Transverse colon (tissue), 4 donors: ENCODE measurements at regions not wholly inside any gene's neighbourhood (a gene's known extent, or its start where the extent isn't known, plus 50 kb on each side); places are given as distances from the start of the nearest gene placed in this dataset.
"Not testable (repeated sequence)": the region's sequence is repeated elsewhere in the genome, so short reads cannot be mapped to it uniquely, and the experiment has no call there.

Source experiments
- DNase-seq: peaks from one replicate; pipeline ENCODE4 v3.0.0-alpha.2; 2019
- H3K27ac ChIP-seq, 4 donors: fragments of 200-600 bp; sonication (generic); 2 replicates each; pipeline ENCODE4 v1.5.1; 2016 to 2018; ENCODE audit warnings: inconsistent platforms in 4 of 4
- H3K27me3 ChIP-seq: fragments of 200-600 bp; sonication (generic); 2 replicates; pipeline ENCODE4 v1.5.1; 2017; ENCODE audit warnings: inconsistent platforms
- H3K36me3 ChIP-seq, 4 donors: fragments of 200-600 bp; sonication (generic); 2 replicates each; pipeline ENCODE4 v1.5.1; 2017 to 2019; ENCODE audit warnings: inconsistent platforms in 4 of 4
- H3K4me1 ChIP-seq, 4 donors: fragments of 200-600 bp; sonication (generic); 2 replicates each; pipeline ENCODE4 v1.5.1; 2017 to 2020; ENCODE audit warnings: inconsistent platforms in 4 of 4
- H3K4me3 ChIP-seq, 4 donors: fragments of 200-600 bp; sonication (generic); 1 replicate in 1 of 4; 2 replicates in 3 of 4; pipeline versions ENCODE4 v1.5.1 to v1.6.1; 2017 to 2019; ENCODE audit warnings: inconsistent platforms in 4 of 4
- H3K9me3 ChIP-seq, 2 donors: fragments of 200-600 bp; sonication (generic); 2 replicates each; pipeline ENCODE4 v1.5.1; 2017 to 2019; ENCODE audit warnings: inconsistent platforms in 2 of 2
- EP300 ChIP-seq: sonication (generic); formaldehyde crosslinking; IDR thresholded peaks from one replicate; pipeline ENCODE4 v1.6.1; 2017; ENCODE audit warnings: antibody characterized with exemption, low read depth
- POLR2A ChIP-seq: fragments of 450-650 bp; IDR thresholded peaks from one replicate; pipeline ENCODE4 v1.6.1; 2016; ENCODE audit warnings: antibody characterized with exemption, mild to moderate bottlenecking, moderate library complexity
- POLR2AphosphoS5 ChIP-seq, 3 donors: sonication (generic); formaldehyde crosslinking; IDR thresholded peaks; one replicate each; pipeline ENCODE4 v1.6.1; 2016; ENCODE audit warnings: antibody characterized with exemption in 3 of 3
- WGBS, 2 donors: methylation state at CpG; one replicate each; pipeline ENCODE4 v1.1.5; 2018; ENCODE audit warnings: low coverage in 1 of 2; 5-methylcytosine and 5-hydroxymethylcytosine counted together
- in situ Hi-C, 4 donors: fragments of 200-750 bp; cut with MboI; loops; one replicate each; pipeline versions ENCODE4 v1.15.0 to v1.15.1; 2017; ENCODE audit warnings: low sequenced_read_pairs in 3 of 4, low pct_ligation_motif_present in 1 of 4, low pct_unique_long_range_greater_than_20kb in 1 of 4
- intact Hi-C: fragments of 100-400 bp; cut with DNase I; formaldehyde crosslinking; loops from one replicate; pipeline ENCODE4 v1.15.1; 2023; ENCODE audit warnings: low total_unique reads
- TF ChIP-seq, protein P1 (sequence below), 5 experiments: fragments of 200-600 bp in 3 of 5; fragments of 450-650 bp in 2 of 5; sonication (generic) in 3 of 5; IDR thresholded peaks; 1 replicate in 2 of 5; 2 replicates in 3 of 5; pipeline ENCODE4 v1.5.1; 2016 to 2017; ENCODE audit warnings: antibody characterized with exemption in 5 of 5, inconsistent platforms in 3 of 5, mild to moderate bottlenecking in 2 of 5, moderate library complexity in 1 of 5

DNA sequence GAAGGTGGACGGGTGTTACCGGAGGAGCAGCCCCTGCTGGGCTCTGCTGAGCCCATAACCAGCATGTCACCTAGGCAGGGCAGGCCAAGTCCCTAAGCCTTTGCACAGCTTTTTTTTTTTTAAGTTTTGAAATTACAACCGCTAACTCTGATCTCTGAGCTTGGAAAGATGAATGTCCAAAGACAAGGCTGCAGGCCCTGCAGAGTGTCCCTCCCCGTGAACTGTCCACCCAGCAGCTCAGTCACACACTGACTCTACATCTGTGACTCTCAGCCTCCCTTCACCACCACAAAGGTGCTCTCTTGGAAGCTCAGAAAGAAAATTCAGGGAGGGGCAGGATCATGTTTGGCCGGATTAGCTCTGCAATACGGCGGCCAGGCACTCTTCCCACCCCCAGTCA is 119.0 kb upstream of the PPP1R26 start:
- WGBS, 2 donors: 73 to 83% methylated on average over 3 to 7 of the region's 7 CpGs
- Histone ChIP-seq H3K4me1 (no peaks in the 10 kb centered on the region), H3K9me3 (no peaks in the 10 kb centered on the region), H3K27ac (no peak overlapping the region), H3K27me3 (no peaks in the 10 kb centered on the region), H3K36me3 (no peaks in the 10 kb centered on the region), H3K4me3 (no peak overlapping the region)
- TF ChIP-seq POLR2AphosphoS5 (IDR thresholded peaks at IDR 0.05) (no peak), POLR2A (no peak), EP300 (no peak)
- TF ChIP-seq, protein P1, sequence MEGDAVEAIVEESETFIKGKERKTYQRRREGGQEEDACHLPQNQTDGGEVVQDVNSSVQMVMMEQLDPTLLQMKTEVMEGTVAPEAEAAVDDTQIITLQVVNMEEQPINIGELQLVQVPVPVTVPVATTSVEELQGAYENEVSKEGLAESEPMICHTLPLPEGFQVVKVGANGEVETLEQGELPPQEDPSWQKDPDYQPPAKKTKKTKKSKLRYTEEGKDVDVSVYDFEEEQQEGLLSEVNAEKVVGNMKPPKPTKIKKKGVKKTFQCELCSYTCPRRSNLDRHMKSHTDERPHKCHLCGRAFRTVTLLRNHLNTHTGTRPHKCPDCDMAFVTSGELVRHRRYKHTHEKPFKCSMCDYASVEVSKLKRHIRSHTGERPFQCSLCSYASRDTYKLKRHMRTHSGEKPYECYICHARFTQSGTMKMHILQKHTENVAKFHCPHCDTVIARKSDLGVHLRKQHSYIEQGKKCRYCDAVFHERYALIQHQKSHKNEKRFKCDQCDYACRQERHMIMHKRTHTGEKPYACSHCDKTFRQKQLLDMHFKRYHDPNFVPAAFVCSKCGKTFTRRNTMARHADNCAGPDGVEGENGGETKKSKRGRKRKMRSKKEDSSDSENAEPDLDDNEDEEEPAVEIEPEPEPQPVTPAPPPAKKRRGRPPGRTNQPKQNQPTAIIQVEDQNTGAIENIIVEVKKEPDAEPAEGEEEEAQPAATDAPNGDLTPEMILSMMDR (IDR thresholded peaks at IDR 0.05): no peak
- in situ Hi-C loops (no loop called here), intact Hi-C loops (no loop called here)
- no peak for DNase-seq

DNA sequence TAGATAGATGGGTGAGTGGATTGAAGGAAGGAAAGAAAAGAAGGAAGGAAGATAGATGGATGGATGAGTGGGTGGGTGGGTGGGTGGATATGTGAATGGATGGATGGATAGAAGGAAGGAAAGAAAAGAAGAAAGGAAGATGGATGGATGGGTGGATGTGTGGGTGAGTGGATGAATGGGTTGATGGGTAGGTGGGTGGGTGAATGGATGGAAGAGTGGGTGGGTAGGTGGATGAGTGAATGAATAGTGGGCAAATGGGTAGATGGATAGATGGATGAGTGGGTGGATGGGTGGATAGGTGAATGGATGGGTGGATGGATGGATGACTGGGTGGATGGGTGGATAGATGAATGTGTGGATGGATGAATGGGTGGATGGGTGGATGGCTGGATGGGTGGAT is 117.9 kb upstream of the PPP1R26 start:
- intact Hi-C loops, H3K36me3 ChIP-seq, in situ Hi-C loops: not testable (repeated sequence)

DNA sequence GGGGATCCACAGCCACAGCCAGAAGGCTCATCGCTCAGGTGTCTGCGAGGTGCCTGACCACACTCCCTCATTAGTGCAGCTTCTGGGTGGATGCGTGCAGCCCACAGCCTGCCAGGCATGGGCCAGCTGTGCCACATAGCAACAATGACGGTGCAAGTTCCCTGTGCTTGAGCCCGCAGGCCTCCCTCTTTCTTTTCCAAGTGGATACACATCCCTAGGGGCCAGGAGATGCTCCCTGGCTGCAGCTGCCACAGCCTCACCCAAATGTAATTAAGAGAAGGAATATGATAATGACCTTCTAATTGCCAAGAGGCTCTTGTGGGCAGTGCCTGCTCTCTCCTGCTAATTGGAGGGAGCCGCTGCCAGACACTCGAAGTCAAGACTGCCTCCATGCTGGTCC is 116.0 kb upstream of the PPP1R26 start:
- in situ Hi-C loops (no loop called here), intact Hi-C loops (no loop called here)
- TF ChIP-seq EP300: no peak
- TF ChIP-seq, protein P1 (IDR thresholded peaks at IDR 0.05): no peak
- TF ChIP-seq POLR2AphosphoS5 (IDR thresholded peaks at IDR 0.05): no peak
- no peak for TF ChIP-seq POLR2A
- DNase-seq: no peak
- H3K27me3 ChIP-seq: no peaks in the 10 kb centered on the region
- H3K4me3 ChIP-seq: no peak overlapping the region
- no peaks in the 10 kb centered on the region for H3K4me1 ChIP-seq
- H3K9me3 ChIP-seq: no peaks in the 10 kb centered on the region
- WGBS, 2 donors: 73% methylated on average over 7 of the region's 7 CpGs; no CpG with 5 or more reads in 1 of the 2 donors
- H3K36me3 ChIP-seq: no peaks in the 10 kb centered on the region
- no peak overlapping the region for H3K27ac ChIP-seq

More for the DNA sequence above, 117.9 kb upstream of the PPP1R26 start:
- not testable (repeated sequence) for DNase-seq, H3K9me3 ChIP-seq, H3K27ac ChIP-seq, H3K4me3 ChIP-seq, H3K4me1 ChIP-seq, H3K27me3 ChIP-seq

DNA sequence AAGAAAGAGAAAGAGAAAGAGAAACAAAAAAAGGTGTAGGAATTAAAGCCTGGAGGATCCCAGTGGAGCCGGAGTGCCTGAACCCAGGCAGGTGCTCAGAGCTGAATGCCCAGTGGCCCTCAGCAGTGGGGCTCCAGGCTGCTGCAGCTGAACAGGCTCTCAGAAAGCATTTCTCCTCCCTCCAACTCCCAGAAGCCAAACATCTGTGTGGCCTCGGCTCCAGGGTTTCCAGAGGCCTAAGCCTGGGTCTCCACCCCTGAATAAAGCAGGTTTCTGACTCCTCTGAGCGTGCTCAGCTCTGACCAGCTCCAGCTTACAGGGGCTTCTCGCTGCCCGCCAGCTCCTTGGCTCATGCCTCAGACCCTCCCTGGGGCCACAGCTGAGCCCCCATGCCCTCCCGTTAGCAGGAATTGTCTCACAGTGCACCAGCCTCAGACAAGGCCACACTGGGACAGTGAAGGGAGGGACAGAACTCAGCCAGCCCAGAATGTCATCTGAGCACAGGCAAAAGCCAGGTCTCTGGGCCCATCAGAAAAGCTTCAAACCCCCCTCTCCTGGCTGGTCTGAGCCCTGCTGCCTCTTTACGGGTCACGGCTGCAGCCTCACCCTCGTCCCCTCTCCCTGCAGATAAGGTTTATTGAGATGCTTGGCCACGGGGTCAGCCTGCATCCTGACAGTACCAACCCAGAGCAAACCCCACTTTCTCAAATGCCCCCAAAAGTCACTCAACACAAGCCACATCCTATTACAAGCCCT is 114.4 kb upstream of the PPP1R26 start:
- DNase-seq: no peak
- WGBS, 2 donors: 59 to 80% methylated on average over 1 to 10 of the region's 10 CpGs
- no peak overlapping the region for H3K27ac ChIP-seq
- H3K9me3 ChIP-seq: no peaks in the 10 kb centered on the region
- in situ Hi-C loops: no loop called here
- intact Hi-C loops: no loop called here
- H3K27me3 ChIP-seq: no peaks in the 10 kb centered on the region
- TF ChIP-seq POLR2A (no peak), EP300 (no peak), POLR2AphosphoS5 (IDR thresholded peaks at IDR 0.05) (no peak)
- TF ChIP-seq, protein P1 (IDR thresholded peaks at IDR 0.05): no peak
- no peak overlapping the region for H3K4me3 ChIP-seq
- no peaks in the 10 kb centered on the region for H3K36me3 ChIP-seq
- H3K4me1 ChIP-seq: no peaks in the 10 kb centered on the region

DNA sequence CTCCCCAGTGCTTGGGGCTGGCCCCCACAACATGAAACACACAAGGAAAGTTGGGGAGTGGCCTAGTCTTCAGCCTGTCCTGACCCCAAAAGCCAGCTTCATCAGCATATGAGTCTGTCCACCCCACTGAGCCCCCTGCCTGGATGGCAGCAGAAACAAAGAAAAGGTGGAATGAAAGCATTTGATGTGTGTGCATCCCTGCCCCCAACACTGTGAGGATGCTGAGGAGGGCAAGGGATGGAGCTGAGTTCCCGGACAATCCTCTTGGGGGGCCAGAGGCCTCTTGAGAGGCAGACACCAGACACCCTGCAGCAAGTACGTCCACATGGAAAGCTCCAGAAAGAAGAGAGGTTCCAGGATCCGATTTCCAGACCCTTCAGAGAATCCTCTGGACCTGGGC is 113.5 kb upstream of the PPP1R26 start:
- H3K4me3 ChIP-seq: no peak overlapping the region
- no peaks in the 10 kb centered on the region for H3K36me3 ChIP-seq
- in situ Hi-C loops: no loop called here
- intact Hi-C loops: no loop called here
- H3K27me3 ChIP-seq: no peaks in the 10 kb centered on the region
- no peaks in the 10 kb centered on the region for H3K4me1 ChIP-seq
- TF ChIP-seq POLR2AphosphoS5 (IDR thresholded peaks at IDR 0.05) (no peak), EP300 (no peak), POLR2A (no peak)
- TF ChIP-seq, protein P1 (IDR thresholded peaks at IDR 0.05): no peak
- no peak for DNase-seq
- 65% methylated on average over 3 of the region's 3 CpGs; no CpG with 5 or more reads in 1 of the 2 donors for WGBS, 2 donors
- no peaks in the 10 kb centered on the region for H3K9me3 ChIP-seq
- no peak overlapping the region for H3K27ac ChIP-seq
